Jurkat, Clone E6-1 (cell line): ENCODE measurements at regions not wholly inside any gene's neighbourhood (a gene's known extent, or its start where the extent isn't known, plus 50 kb on each side); places are given as distances from the start of the nearest gene placed in this dataset.

ENCODE experiments used
- DNase-seq: peaks from one replicate; pipeline ENCODE4 v3.0.0-alpha.2; 2011; ENCODE audit warnings: low read depth, low spot score
- H3K4me3 ChIP-seq: 2 replicates; pipeline ENCODE4 v1.5.1; 2011; ENCODE audit warnings: mild to moderate bottlenecking, low read length, control low read depth, moderate library complexity

DNA sequence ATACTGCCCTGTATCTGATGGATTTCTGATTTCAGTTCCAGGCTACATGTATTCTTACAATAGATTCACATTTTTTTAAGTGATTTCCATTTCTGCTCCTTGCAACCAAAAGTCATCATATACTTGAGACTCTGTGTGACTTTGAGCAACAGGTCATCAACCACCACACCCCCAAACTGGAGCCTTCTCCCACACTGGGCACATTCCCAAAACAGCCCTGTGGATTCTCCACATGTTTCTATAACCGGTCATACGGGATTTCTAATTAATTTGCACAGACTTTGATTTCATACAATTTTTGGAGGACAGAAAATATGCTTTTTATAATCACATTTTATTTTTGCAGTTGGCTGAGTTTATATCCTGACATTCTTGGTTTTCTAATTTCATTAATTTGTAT is 317.2 kb upstream of the ID4 start:
- no peak for DNase-seq
- no peak overlapping the region for H3K4me3 ChIP-seq

DNA sequence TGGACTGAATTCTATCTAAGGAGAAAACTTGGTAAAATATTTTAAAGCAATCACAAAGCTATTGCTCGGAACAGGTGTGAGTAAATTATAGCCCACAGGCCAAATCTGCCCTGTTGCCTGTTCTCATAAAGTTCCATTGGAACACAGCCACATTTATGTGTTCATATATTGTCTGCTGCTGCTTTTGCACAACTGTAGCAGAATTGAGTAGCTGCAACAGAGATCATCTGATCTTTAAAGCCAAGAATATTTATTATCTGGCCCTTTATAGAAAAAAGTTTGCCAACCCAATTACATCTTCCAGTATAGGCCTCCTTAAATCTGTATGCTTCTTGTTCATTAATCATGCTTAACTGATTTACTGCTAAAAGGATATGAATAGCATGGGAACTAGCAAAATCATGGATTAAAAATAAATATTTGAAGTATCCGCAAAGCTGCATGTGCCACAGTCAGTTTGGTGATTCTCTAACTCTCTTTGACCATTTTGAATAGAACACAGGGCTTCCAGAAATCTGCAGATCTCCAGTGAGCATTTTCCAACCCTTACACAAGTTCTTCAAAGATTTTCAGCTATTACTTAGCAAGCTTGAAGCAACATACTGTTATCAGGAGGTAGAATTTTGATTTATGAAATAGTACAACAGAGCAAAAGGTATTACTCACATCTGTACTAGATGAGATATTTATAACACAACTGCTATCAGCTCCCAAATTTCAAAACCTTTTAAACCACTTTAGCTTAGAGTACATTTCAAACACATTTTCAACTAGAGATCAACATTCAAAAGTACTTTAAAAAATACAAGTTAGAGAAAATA is 312.6 kb upstream of the ID4 start:
- no peak overlapping the region for H3K4me3 ChIP-seq
- no peak for DNase-seq

DNA sequence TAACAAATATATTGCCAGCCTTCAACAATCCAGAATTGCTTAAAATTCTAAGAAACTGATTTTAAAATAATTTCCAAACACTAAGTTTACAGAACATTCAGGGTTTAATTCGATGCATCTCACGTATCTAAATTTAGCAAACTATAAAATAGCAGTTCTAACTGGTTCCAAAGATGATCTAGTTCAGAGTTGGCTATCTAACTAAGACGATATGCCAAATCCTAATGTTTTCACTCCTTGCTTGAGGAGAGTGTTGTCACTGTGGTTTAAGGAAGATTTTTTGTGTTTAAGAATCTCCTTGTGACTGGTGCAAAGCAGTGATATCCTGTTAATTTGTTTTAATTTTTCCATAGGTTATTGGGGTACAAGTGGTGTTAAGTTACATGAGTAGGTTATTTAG is 311.5 kb upstream of the ID4 start:
- H3K4me3 ChIP-seq = no peak overlapping the region
- no peak for DNase-seq

DNA sequence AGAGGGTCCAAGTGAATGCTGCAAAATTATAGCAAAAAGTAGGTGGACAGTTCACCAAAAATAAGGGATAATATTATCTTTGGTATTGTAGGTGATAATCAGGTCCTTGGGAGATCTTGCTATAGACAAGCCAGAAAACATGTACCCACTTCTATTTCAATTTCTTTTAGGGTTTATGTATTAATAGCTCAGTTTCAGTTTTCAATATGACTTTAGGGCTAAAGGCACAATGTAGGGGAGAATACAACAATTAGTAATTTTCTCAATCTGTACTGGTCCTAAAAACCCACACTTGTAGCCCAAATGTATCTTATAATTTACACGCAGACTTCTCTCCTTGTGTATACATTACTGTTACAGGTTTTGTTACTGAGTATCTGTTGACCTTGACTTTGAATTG is 307.0 kb upstream of the ID4 start:
- DNase-seq = no peak

DNA sequence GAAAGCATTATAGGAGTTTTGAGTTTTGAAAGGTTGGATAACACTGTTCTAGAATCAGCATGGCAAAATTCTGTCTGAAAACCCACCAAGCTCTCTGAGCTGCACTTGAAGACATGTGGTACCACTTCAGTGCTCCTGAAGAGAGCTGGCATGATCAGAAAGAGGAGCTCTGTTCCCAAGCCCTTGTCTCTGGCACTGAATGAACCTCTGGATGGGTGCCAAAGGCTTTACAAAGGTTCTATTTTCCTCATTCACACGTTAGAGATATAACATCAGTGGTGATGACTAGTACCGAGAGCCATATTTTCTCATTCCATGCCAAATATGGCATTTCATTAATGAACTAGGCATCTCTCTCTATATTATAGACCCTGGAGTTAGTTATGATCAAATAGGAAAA is 301.8 kb upstream of the ID4 start:
- no peak for DNase-seq
- H3K4me3 ChIP-seq = no peak overlapping the region

More for the DNA sequence above, 307.0 kb upstream of the ID4 start:
- no peak overlapping the region for H3K4me3 ChIP-seq

DNA sequence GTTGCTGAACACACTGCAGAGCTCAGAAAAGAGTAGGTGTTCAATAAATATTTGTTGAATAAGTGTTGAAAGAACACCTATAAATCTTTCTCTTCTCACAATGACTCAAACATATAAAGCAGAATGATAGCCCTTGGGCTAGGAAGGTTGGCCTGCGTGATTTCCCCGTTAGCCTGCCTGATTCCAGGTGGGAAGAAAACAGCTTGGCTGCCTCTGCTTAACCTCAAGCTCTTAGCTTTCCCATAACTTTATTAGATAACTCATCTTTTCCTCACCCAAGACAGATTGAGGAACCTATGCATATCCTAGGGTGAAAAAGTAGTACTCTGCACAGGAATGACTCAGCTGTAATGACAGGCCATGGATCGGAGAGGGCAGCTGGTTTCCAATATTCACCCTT is 300.3 kb upstream of the ID4 start:
- no peak overlapping the region for H3K4me3 ChIP-seq
- no peak for DNase-seq

DNA sequence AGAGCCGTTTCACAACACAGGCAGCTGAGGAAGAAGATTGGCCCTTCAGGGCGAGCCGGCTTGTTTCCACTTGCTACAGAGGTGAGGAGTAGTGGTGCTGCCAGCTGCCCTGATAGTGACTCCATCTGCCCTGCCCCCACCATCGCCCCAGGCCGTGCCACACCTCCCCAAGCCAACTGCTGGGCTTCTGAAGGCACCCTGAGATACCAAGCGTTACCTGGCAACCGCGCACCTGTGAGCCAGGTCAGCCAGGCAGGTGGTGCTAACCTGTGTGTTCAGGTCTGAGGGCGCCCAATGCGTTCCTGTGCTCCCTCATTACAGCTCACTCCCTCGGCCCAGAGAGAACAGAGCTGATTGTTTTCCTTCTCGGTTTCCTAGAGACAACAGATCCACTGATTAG is 299.1 kb upstream of the ID4 start:
- no peak overlapping the region for H3K4me3 ChIP-seq
- no peak for DNase-seq

DNA sequence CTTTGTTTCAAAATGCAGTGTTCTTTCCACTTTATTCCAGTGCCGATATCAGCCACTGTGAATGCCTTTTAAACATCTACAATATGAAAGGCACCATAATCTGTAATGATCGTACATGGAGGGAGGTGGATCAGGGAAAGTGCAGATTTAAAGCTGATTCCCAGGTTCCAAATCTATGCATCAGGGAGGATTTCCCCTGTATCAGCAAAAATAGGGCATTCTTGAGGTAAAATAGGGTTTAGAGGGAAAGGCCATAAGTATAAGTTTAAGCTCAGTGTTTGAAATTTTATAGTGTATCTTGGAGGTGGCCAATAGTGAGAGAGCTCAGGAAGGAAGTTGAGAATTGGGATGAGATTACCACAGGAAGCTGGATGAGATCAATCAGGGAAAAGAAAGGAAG is 289.7 kb upstream of the ID4 start:
- DNase-seq = no peak
- no peak overlapping the region for H3K4me3 ChIP-seq

DNA sequence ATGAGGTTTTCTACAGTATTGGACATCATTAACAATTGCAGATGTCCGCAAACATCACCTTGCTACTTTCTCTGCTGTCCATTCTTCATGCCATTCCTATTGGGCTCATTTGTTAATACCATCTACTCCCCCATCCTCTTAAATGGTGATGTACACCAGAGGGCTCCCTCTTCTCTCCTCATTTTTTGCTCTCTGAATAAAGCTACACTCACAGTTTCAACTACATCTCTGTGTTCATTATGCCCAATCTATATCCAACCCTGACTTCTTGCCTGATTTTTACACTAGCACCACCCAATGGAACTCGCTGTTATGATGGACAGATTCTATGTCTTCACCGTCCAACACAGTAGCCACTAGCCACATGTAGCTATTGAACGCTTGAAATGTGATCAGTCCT is 288.1 kb upstream of the ID4 start:
- DNase-seq = no peak
- no peak overlapping the region for H3K4me3 ChIP-seq

DNA sequence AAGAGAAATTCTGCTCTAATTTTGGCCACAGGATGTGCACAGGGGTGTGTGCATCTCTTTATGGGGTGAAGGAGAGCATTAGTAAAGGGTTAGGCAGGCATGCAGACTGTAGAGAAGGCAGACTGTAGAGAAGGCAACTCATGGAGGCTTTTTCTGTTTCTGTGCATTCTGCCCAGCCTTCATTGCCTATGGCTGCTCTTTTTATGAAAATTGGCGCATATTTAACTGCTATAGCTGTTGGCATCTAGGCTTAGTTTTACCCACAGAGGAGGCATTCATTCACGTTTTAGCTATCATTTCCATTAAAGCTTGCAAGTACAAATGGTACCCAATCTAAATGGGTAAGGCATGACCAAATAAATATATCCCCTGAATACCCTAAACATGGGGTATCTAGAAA is 286.8 kb upstream of the ID4 start:
- DNase-seq = no peak

DNA sequence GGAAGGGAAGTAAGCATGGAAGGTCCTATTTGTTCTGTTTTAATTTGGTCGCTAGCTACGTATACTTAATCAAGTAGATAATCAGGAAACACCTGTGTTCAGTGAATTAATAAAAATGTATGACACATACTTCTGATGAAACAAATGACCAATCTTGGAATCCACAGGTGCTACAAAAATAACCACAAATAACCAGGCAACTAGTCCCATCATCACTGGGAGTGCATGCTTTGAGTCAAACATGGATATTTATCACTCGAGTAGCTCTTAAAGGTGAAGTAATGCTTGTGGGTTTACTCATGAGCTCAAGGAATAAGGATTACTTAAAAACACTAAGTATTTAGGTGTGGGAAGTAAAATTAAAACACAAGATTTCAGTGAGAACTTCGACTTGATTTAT is 285.6 kb upstream of the ID4 start:
- DNase-seq = no peak
- no peak overlapping the region for H3K4me3 ChIP-seq

More for the DNA sequence above, 286.8 kb upstream of the ID4 start:
- H3K4me3 ChIP-seq = no peak overlapping the region

DNA sequence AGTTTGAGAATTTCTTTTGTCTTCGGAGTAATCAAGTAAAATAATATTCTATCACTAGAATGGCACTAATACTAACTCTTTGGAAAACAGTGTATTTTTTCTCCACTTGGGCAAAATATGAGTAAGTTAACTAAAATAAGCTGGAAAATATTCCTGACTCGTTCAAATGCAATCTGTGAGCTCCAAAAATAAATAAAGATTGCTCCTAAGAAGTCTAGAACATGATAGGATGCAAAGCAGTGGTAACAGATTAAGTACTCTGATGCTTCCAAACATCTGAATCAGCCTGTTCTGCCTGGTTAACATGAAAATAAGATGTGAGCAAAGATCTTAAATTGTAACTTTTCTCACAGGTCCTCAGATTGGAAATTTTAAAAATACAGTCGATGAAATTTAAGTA is 285.1 kb upstream of the ID4 start:
- H3K4me3 ChIP-seq = no peak overlapping the region
- DNase-seq = no peak

DNA sequence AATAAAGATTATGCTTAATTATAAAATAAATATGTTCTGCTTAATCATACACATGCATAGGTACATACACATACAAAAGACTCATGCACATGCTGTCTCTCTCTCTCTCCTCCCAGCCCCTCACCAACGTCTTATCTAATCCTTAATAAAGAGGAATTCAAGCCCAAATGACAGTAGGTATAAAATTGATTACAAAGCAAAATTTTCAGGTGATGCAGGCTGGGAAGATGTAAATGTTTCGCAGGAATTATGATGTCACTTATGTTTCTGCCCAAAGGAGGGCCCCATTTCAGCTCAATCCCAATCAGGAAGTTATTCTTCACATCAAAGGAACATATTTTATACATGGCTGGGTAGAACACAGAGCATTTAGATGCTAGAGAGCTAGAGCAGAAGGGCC is 284.6 kb upstream of the ID4 start:
- DNase-seq = no peak
- no peak overlapping the region for H3K4me3 ChIP-seq

DNA sequence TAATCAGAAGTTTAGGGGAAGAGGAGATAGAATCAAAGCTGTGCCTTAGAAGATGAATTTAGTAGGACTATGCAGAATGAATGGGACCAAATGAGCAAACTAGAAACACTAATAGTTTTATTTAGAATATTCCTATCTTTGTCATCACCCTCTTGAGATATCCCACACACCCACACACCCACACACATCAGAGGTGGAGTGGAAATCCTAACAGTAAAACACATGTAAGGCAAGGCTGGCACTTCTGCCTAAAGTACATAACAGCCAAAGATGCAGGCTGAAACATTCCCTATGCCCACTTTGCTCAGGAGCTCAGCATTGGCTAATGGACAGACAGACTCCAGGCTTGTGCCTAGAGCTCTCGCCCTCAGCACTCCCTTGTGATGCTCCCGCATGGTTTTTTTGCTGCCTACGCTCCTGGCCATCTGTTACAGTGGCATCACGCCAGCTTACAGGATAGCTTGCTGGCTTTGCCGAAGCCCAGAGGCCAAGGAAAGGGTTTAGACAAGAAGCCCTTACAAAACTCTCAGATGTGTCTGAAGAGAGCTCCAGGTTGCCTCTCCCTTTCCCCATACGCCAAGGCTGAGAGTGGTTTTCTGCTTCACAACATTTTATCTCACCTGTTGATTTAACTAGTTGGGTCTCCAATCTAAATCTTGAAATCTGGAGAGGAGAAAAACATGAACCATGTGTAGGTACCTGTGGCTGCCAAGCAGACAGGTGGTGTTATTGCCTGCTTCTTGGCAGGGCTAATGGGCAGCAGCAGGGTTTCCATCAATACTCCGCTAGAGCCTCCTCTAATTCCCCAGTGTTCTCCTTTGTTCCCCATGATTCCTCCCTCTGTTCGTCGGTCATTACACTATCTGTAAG is 282.6 kb upstream of the ID4 start:
- no peak for DNase-seq
- no peak overlapping the region for H3K4me3 ChIP-seq

DNA sequence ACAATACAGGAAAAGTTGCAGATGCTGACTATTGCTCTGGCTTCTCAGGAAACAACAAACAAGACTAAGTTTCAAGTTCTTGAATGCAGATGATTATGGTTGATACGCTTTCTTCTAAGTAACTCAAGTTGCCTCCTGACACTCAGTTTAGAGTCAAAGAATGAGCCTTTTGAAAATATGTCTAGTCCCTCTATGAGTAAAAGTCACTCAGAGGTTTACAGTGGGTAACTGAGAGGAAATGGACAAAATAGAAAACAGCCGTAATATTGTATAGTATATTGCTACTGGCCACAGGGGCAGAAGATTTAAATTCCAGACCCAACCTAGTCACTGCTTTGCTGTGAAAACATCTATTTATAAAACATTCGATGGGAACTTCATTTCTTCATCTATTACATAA is 280.0 kb upstream of the ID4 start:
- DNase-seq = no peak
- H3K4me3 ChIP-seq = no peak overlapping the region

DNA sequence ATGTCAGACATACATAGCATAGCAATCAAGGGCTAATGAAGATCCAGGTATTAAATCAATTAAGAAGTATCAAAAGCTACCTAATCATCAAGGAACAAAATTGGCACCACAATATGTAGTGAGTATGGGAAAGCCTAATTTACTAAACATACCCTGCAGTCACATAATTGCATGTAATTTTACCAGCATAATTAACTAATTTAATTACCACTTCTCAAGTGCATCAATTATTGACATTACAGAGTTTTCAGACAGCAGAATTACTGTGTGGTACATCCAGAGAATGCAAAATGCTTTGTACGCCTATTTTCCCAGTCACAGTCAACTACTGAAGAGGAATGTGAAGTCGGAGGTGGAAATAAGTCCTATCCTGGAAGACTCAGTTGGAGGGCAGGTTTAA is 279.0 kb upstream of the ID4 start:
- no peak overlapping the region for H3K4me3 ChIP-seq
- DNase-seq = no peak

DNA sequence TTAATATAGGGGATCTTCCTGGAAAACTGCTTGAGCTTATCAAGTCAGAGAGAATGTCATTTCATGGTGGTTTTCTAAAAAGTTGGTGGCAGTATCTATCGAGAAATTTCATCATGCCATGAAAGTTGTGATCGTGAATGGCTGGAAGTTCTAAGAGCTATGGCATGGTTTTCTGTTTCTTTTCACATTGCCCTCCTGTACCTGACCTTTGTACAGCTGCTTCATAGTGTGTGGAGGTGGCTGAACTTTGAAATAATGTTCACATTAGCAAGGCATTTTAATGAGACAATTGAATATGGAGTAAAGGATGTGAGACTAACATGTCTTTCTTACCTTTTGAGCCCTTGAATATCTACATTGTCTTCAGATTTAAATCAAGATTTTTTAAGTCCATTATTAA is 278.2 kb upstream of the ID4 start:
- H3K4me3 ChIP-seq = no peak overlapping the region
- DNase-seq = no peak

DNA sequence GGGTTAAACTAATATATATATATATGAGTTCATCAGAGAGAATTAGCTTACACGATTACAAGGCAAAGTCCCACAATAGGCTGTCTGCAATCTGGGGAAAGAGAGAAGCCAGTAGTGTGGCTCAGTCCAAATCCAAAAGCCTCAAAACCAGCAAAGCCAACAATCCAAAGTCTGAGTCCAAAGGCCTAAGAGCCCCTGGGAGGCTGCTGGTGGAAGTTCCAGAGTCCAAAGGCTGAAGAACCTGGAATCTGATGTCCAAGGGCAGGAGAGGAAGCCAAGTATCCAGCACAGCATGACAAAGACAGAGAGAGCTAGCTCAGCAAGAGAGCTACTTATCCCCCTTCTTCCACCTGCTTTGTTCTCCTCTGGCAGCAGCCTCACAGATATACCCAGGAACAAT is 274.7 kb upstream of the ID4 start:
- no peak overlapping the region for H3K4me3 ChIP-seq
- DNase-seq = no peak

DNA sequence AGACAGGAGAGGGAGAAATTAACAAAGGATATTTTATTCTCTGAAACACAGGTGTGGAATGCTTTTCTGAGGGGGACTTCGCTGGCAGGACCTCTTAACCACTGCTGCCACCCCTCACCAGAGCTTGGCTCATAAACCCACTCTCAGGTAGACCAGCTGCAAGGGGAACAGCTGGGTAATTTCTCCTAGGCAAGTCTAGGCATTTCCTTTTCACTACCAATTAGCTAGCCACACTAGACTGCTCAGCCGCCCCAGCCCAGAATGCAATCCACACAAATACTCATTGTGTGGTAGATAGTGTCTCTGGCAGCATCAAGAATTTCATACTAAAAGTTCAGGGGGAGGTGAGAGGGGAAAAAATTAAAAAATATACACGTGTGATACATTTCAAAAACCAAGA is 267.6 kb upstream of the ID4 start:
- no peak for DNase-seq
- H3K4me3 ChIP-seq = no peak overlapping the region

DNA sequence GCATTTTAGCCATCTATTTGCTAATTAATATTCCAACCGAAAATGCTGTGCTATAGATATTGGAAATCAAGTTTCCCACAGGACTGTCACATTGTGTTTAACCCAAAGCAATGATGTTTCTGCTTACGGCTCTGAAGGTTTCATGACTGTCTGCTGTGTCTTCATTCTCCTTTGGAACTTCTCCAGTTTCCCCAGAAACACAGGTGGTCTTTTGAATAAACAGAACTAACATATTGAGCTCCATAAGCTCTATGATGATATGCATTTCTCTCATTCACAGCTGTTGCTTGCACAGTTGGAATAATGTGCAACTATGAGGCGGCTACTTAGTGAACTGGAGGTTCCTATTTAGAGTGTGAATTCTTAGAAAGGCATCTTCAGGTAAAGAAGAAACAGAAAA is 266.0 kb upstream of the ID4 start:
- DNase-seq = no peak

DNA sequence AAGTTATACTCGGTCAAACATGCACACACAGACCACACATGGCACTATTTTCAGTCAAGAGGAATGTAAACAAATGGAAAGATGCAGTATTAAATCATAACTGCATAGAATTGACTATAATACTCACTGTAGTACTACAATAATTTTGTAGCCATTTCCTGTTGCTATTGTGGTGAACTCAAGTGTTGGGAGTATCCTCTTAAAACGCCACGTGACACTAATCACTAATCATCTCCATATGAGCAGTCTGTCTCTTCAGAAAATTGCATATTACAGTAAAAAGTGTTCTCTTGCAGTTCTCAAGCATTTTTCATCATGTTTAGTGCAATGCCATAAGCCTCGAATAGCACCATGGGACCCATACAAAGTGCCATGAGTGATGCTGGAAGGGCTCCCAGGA is 258.7 kb upstream of the ID4 start:
- no peak for DNase-seq

More for the DNA sequence above, 266.0 kb upstream of the ID4 start:
- H3K4me3 ChIP-seq = no peak overlapping the region

More for the DNA sequence above, 258.7 kb upstream of the ID4 start:
- H3K4me3 ChIP-seq = no peak overlapping the region
